OCI-LY1 (cell line): ENCODE measurements at regions not wholly inside any gene's neighbourhood (a gene's known extent, or its start where the extent isn't known, plus 50 kb on each side); places are given as distances from the start of the nearest gene placed in this dataset.

Experiments
- CTCF ChIP-seq: fragments of 200-600 bp; sonication (generic), shearing (Covaris generic); IDR thresholded peaks from 2 replicates; pipeline ENCODE4 v1.5.1; 2017; ENCODE audit warnings: mild to moderate bottlenecking, antibody characterized with exemption, low read length, moderate library complexity, mixed read lengths
- EZH2 ChIP-seq: fragments of 200-600 bp; sonication (generic), shearing (Covaris generic); IDR thresholded peaks from 2 replicates; pipeline ENCODE4 v1.8.0; 2017; ENCODE audit warnings: borderline replicate concordance, mixed run types, mild to moderate bottlenecking, antibody characterized with exemption, low read length, moderate library complexity, mixed read lengths

- TF ChIP-seq CTCF (no peak), EZH2 (no peak)
Observed at GRCh38 chr1:166221316-166221715, 54.5 kb upstream of the FAM78B start.
